Neural cell (in vitro differentiated cells): ENCODE measurements at regions not wholly inside any gene's neighbourhood (a gene's known extent, or its start where the extent isn't known, plus 50 kb on each side); places are given as distances from the start of the nearest gene placed in this dataset.

Experiments
- CTCF ChIP-seq: fragments of 450-650 bp; IDR thresholded peaks from 2 replicates; pipeline ENCODE4 v1.5.1; 2014; ENCODE audit warnings: antibody characterized with exemption, mild to moderate bottlenecking, moderate library complexity; ENCODE audit not compliant: poor library complexity, severe bottlenecking
- EP300 ChIP-seq: fragments of 450-650 bp; conservative IDR thresholded peaks from 2 replicates; pipeline ENCODE4 v1.6.1; 2014; ENCODE audit warnings: antibody characterized with exemption, mild to moderate bottlenecking, moderate library complexity; ENCODE audit not compliant: poor library complexity, severe bottlenecking
- EZH2 ChIP-seq: fragments of 200-600, 300-800 bp; shearing (Covaris generic), sonication (generic); IDR thresholded peaks from 2 replicates; pipeline ENCODE4 v1.6.1; 2014; ENCODE audit warnings: antibody characterized with exemption, low read length, borderline replicate concordance, mild to moderate bottlenecking; ENCODE audit not compliant: insufficient read depth, poor library complexity, severe bottlenecking
- POLR2AphosphoS5 ChIP-seq: IDR thresholded peaks from 2 replicates; pipeline ENCODE4 v1.6.1; 2012
- SMC3 ChIP-seq: fragments of 450-650 bp; conservative IDR thresholded peaks from 2 replicates; pipeline ENCODE4 v1.6.1; 2014; ENCODE audit warnings: antibody characterized with exemption, mild to moderate bottlenecking, moderate library complexity; ENCODE audit not compliant: poor library complexity

GRCh38 chr4:4627906-4628305 is 86.1 kb upstream of the STX18 start:
- TF ChIP-seq CTCF (no peak), EP300 (no peak), POLR2AphosphoS5 (no peak), SMC3 (no peak), EZH2 (no peak)
